Prostate gland (tissue), 2 donors: ENCODE measurements at regions not wholly inside any gene's neighbourhood (a gene's known extent, or its start where the extent isn't known, plus 50 kb on each side); places are given as distances from the start of the nearest gene placed in this dataset.

Experiments
- CTCF ChIP-seq, 4 experiments: fragments of 200-600 bp in 2 of 4; fragments of 450-650 bp in 2 of 4; sonication (generic) in 2 of 4; IDR thresholded peaks; 1 replicate in 3 of 4; 2 replicates in 1 of 4; pipeline ENCODE4 v1.5.1; 2016 to 2019; ENCODE audit warnings: antibody characterized with exemption in 4 of 4, mild to moderate bottlenecking in 2 of 4, moderate library complexity in 2 of 4
- POLR2A ChIP-seq: fragments of 450-650 bp; IDR thresholded peaks from one replicate; pipeline ENCODE4 v1.6.1; 2016; ENCODE audit warnings: antibody characterized with exemption, mild to moderate bottlenecking
- POLR2AphosphoS5 ChIP-seq: sonication (generic); formaldehyde crosslinking; IDR thresholded peaks from one replicate; pipeline ENCODE4 v1.6.1; 2017; ENCODE audit warnings: antibody characterized with exemption

DNA sequence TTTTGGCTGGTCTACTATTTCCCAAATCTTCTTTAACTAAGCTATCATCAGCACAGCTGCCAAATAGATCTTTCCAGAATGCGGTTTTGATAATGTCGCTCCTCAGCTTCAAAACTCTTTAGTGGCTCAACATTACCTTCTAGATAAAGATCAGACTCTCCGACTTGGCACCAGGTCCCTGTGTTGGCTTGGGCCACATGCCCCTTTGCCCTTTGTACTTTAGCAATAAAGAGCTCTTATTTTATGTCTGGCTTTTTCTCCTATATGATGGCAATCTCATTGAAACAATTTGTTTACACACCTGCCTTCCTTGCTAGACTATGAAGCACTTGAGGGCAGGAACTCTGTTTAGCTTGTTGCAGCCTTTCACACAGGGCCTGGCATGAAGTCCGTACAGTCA lies 128.9 kb upstream of the GATA6 start:
- no peak for TF ChIP-seq CTCF (IDR thresholded peaks at IDR 0.05)
- no peak for TF ChIP-seq POLR2A
- no peak for TF ChIP-seq POLR2AphosphoS5
